ENCODE measurements at regions not wholly inside any gene's neighbourhood (a gene's known extent, or its start where the extent isn't known, plus 50 kb on each side); places are given as distances from the start of the nearest gene placed in this dataset.

DNA sequence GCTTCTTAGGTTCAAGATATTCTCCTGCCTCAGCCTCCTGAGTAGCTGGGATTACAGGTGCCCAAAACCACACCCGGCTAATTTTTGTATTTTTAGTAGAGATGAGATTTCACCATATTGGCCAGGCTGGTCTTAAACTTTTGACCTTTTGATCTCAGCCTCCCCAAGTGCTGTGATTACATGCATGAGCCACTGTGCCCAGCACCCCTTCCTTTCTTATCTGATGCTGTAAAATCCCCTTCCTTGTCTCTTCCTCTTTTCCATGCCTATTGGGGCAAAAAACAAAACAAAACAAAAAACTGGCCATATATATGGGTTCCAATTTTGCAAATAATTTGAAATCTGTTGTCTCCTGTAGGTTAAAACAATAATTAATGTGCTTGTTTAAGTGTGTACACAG lies 74.0 kb upstream of the RPS4Y2 start:
- no peak overlapping the region for H3K27ac ChIP-seq
- TF ChIP-seq, protein P1, sequence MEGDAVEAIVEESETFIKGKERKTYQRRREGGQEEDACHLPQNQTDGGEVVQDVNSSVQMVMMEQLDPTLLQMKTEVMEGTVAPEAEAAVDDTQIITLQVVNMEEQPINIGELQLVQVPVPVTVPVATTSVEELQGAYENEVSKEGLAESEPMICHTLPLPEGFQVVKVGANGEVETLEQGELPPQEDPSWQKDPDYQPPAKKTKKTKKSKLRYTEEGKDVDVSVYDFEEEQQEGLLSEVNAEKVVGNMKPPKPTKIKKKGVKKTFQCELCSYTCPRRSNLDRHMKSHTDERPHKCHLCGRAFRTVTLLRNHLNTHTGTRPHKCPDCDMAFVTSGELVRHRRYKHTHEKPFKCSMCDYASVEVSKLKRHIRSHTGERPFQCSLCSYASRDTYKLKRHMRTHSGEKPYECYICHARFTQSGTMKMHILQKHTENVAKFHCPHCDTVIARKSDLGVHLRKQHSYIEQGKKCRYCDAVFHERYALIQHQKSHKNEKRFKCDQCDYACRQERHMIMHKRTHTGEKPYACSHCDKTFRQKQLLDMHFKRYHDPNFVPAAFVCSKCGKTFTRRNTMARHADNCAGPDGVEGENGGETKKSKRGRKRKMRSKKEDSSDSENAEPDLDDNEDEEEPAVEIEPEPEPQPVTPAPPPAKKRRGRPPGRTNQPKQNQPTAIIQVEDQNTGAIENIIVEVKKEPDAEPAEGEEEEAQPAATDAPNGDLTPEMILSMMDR (IDR thresholded peaks at IDR 0.05): no peak
- no peak for TF ChIP-seq ZFX (IDR thresholded peaks at IDR 0.05; ENCODE audit: borderline replicate concordance)

GRCh38 chrY:20683371-20683770 lies 72.5 kb upstream of the RPS4Y2 start:
- TF ChIP-seq, protein P1 (IDR thresholded peaks at IDR 0.05): no peak
- no peak for TF ChIP-seq ZFX (IDR thresholded peaks at IDR 0.05; ENCODE audit: borderline replicate concordance)

DNA sequence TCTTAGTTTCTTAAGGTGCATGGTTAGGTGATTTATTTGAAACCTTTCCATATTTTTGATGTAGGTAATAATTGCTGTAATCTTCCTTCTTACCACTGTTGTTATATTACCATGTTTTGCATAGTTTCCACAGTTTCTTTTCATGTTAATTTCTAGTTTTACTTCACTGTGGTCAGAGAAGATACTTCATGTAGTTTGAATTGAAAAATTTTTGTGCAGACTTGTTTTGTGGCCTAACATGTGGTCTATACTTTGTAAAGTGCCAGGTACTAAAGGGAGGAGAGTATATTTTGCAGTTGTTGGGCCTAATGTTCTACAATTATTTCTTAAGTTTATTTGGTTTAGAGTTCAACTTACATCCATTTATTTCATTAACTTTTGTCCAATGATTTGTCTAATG lies 69.2 kb upstream of the RPS4Y2 start:
- no peak for TF ChIP-seq ZFX (IDR thresholded peaks at IDR 0.05; ENCODE audit: borderline replicate concordance)
- TF ChIP-seq, protein P1 (IDR thresholded peaks at IDR 0.05): no peak
- no peak overlapping the region for H3K27ac ChIP-seq

More at GRCh38 chrY:20683371-20683770, 72.5 kb upstream of the RPS4Y2 start:
- H3K27ac ChIP-seq: no peak overlapping the region
